ENCODE measurements at regions not wholly inside any gene's neighbourhood (a gene's known extent, or its start where the extent isn't known, plus 50 kb on each side); places are given as distances from the start of the nearest gene placed in this dataset.
"Not testable (repeated sequence)": the region's sequence is repeated elsewhere in the genome, so short reads cannot be mapped to it uniquely, and the experiment has no call there.

- no peak overlapping the region for H3K27ac ChIP-seq
- no peak for DNase-seq (ENCODE audit: low spot score in 2 of 2)
- no peak overlapping the region for H3K4me3 ChIP-seq
- H3K27me3 ChIP-seq: no peaks in the 10 kb centered on the region
- TF ChIP-seq CTCF (IDR thresholded peaks at IDR 0.05): no peak
- no peak for TF ChIP-seq POLR2A (IDR thresholded peaks at IDR 0.05)
- TF ChIP-seq EP300 (IDR thresholded peaks at IDR 0.05): no peak
- no peaks in the 10 kb centered on the region for H3K36me3 ChIP-seq
- no peaks in the 10 kb centered on the region for H3K9me3 ChIP-seq
- 9 to 24% methylated on average over 1 of the region's 1 CpG for WGBS, 2 donors
- H3K4me1 ChIP-seq: no peaks in the 10 kb centered on the region
Observed at GRCh38 chr12:17030338-17030737, 424.4 kb upstream of the LMO3 start.

DNA sequence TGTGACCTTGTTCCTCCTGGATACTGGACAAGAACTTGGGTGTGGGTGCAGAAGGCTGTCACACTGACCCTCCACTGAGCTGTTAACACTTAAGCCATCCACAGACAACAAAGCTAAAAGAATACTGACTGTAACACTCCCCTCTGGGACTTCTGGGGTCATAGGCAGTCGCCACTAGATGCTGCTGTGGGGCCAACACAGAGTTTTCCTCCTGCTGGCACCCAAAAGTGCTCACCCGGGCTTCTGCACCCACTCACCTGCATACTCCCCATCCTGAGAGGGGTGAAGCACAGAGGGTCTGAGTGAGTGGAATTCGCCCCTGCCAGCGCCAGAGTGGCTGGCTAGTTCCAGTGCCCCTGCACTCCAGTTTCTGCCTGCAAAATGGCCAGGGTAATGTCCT, 422.4 kb upstream of the LMO3 start:
- WGBS, 2 donors: 66 to 87% methylated on average over 3 to 4 of the region's 4 CpGs
- no peak for DNase-seq (ENCODE audit: low spot score in 2 of 2)

GRCh38 chr12:17025424-17025823, 419.5 kb upstream of the LMO3 start:
- H3K4me1 ChIP-seq; H3K27ac ChIP-seq; H3K36me3 ChIP-seq; H3K4me3 ChIP-seq; DNase-seq (ENCODE audit: low spot score in 2 of 2); H3K27me3 ChIP-seq; H3K9me3 ChIP-seq: not testable (repeated sequence)
- WGBS, 2 donors: 60 to 61% methylated on average over 10 of the region's 10 CpGs

More for the DNA sequence above, 422.4 kb upstream of the LMO3 start:
- no peak for TF ChIP-seq EP300 (IDR thresholded peaks at IDR 0.05)
- TF ChIP-seq POLR2A (IDR thresholded peaks at IDR 0.05): no peak
- no peak for TF ChIP-seq CTCF (IDR thresholded peaks at IDR 0.05)
- Histone ChIP-seq H3K4me1 (no peaks in the 10 kb centered on the region), H3K36me3 (no peaks in the 10 kb centered on the region), H3K27ac (no peak overlapping the region), H3K4me3 (no peak overlapping the region), H3K27me3 (no peaks in the 10 kb centered on the region), H3K9me3 (no peaks in the 10 kb centered on the region)

GRCh38 chr12:17020765-17021164, 414.8 kb upstream of the LMO3 start:
- no peak for TF ChIP-seq EP300 (IDR thresholded peaks at IDR 0.05)
- no peak for TF ChIP-seq POLR2A (IDR thresholded peaks at IDR 0.05)
- TF ChIP-seq CTCF (IDR thresholded peaks at IDR 0.05): no peak
- no peak overlapping the region for H3K4me3 ChIP-seq
- H3K27ac ChIP-seq: no peak overlapping the region
- H3K9me3 ChIP-seq: no peaks in the 10 kb centered on the region
- H3K36me3 ChIP-seq: no peaks in the 10 kb centered on the region
- DNase-seq (ENCODE audit: low spot score in 2 of 2): no peak
- H3K27me3 ChIP-seq: no peaks in the 10 kb centered on the region
- H3K4me1 ChIP-seq: no peaks in the 10 kb centered on the region

GRCh38 chr12:17017402-17017801, 411.4 kb upstream of the LMO3 start:
- no peak for TF ChIP-seq CTCF (IDR thresholded peaks at IDR 0.05)
- no peak for TF ChIP-seq EP300 (IDR thresholded peaks at IDR 0.05)
- no peak for TF ChIP-seq POLR2A (IDR thresholded peaks at IDR 0.05)
- no peak for DNase-seq (ENCODE audit: low spot score in 2 of 2)
- 79 to 86% methylated on average over 3 of the region's 3 CpGs for WGBS, 2 donors
- Histone ChIP-seq H3K36me3 (no peaks in the 10 kb centered on the region), H3K9me3 (no peaks in the 10 kb centered on the region), H3K27me3 (no peaks in the 10 kb centered on the region), H3K4me3 (no peak overlapping the region), H3K27ac (no peak overlapping the region), H3K4me1 (no peaks in the 10 kb centered on the region)

DNA sequence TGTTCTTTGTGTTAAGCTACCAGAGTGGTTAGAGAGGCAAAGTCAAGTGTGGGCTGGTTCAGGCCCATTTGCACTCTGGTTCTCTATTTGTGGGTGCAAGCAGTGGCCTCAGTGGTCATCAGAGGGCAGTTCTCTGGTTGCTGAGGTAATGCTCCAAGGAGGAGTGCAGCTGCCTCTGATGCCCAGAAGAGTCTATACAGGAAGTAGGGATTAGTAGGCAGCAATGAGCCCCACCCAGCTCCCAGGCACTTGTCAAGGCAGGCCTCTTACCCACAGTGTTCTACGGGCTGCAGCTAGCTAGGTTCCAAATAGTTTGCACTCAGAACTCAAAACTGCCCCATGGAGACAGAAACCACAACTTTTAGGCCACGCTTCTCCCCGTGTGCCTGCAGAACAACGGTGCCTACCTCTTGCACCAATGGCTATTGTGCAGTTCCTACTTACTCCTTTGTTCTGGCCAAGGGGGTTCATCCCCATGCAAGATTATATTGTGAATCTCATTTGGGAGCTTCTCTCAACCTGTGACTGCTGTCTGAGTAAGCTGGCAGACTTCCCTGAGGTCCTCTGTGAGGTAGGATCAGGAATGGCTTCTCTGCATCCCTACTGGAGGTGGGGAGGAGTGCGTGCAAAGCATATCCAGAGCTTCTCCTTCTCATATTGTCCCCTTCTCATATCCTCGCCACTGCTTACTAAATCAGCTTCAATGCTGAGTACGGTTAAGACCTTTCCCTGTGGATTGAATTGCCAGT, 410.3 kb upstream of the LMO3 start:
- Histone ChIP-seq H3K27me3 (no peaks in the 10 kb centered on the region), H3K36me3 (no peaks in the 10 kb centered on the region), H3K27ac (no peak overlapping the region), H3K4me1 (no peaks in the 10 kb centered on the region), H3K4me3 (no peak overlapping the region), H3K9me3 (no peaks in the 10 kb centered on the region)
- no peak for DNase-seq (ENCODE audit: low spot score in 2 of 2)
- TF ChIP-seq POLR2A (IDR thresholded peaks at IDR 0.05) (no peak), CTCF (IDR thresholded peaks at IDR 0.05) (no peak), EP300 (IDR thresholded peaks at IDR 0.05) (no peak)
- WGBS, 2 donors: 85 to 88% methylated on average over 7 of the region's 7 CpGs
